Smooth muscle cell (in vitro differentiated cells): ENCODE measurements at regions not wholly inside any gene's neighbourhood (a gene's known extent, or its start where the extent isn't known, plus 50 kb on each side); places are given as distances from the start of the nearest gene placed in this dataset.
"Not testable (repeated sequence)": the region's sequence is repeated elsewhere in the genome, so short reads cannot be mapped to it uniquely, and the experiment has no call there.

Source experiments
- DNase-seq: peaks from one replicate; lab custom pipeline; 2025; ENCODE audit not compliant: unreplicated experiment; lab: John Stamatoyannopoulos, UW
- H2AFZ ChIP-seq: fragments of 200-600 bp; sonication (generic); 2 replicates; pipeline ENCODE4 v1.6.0; 2016; ENCODE audit warnings: antibody characterized with exemption, low read depth, mild to moderate bottlenecking
- H3F3A ChIP-seq: fragments of 200-600 bp; sonication (generic); 2 replicates; pipeline ENCODE4 v1.6.0; 2017; ENCODE audit warnings: antibody characterized with exemption, low read depth
- H3K27ac ChIP-seq: fragments of 200-600 bp; sonication (generic); 2 replicates; pipeline ENCODE4 v1.5.1; 2016; ENCODE audit warnings: low read depth, mild to moderate bottlenecking
- H3K27me3 ChIP-seq: fragments of 200-600 bp; sonication (generic); 2 replicates; pipeline ENCODE4 v1.6.1; 2016; ENCODE audit warnings: low read depth, mild to moderate bottlenecking
- H3K36me3 ChIP-seq: fragments of 200-600 bp; sonication (generic); 2 replicates; pipeline ENCODE4 v1.5.1; 2016; ENCODE audit warnings: low read depth
- H3K4me1 ChIP-seq: fragments of 200-600 bp; sonication (generic); 2 replicates; pipeline ENCODE4 v1.5.1; 2016; ENCODE audit warnings: low read depth
- H3K4me2 ChIP-seq: fragments of 200-600 bp; sonication (generic); 2 replicates; pipeline ENCODE4 v1.6.0; 2016; ENCODE audit warnings: mild to moderate bottlenecking
- H3K4me3 ChIP-seq: fragments of 200-600 bp; sonication (generic); 2 replicates; pipeline ENCODE4 v1.5.1; 2016; ENCODE audit warnings: mild to moderate bottlenecking
- H3K79me2 ChIP-seq: fragments of 200-600 bp; sonication (generic); 2 replicates; pipeline ENCODE4 v1.6.0; 2016; ENCODE audit warnings: low read depth, mild to moderate bottlenecking
- H3K9ac ChIP-seq: fragments of 200-600 bp; sonication (generic); 2 replicates; pipeline ENCODE4 v1.6.0; 2016; ENCODE audit warnings: low read depth
- H3K9me3 ChIP-seq: fragments of 200-600 bp; sonication (generic); replicated peaks from 2 replicates; pipeline ENCODE4 v1.5.1; 2016; ENCODE audit warnings: low read depth
- H4K20me1 ChIP-seq: fragments of 200-600 bp; sonication (generic); 2 replicates; pipeline ENCODE4 v1.6.0; 2016; ENCODE audit warnings: low read depth
- WGBS: methylation state at CpG from one replicate; pipeline ENCODE4 v1.1.7; 2016; ENCODE audit warnings: low lambda C conversion rate; 5-methylcytosine and 5-hydroxymethylcytosine counted together
- TF ChIP-seq, protein P1 (sequence below): fragments of 200-600 bp; sonication (generic); IDR thresholded peaks from 2 replicates; pipeline ENCODE4 v1.5.1; 2017; ENCODE audit warnings: borderline replicate concordance, mild to moderate bottlenecking, antibody characterized with exemption; ENCODE audit not compliant: insufficient read depth, poor library complexity, severe bottlenecking

DNA sequence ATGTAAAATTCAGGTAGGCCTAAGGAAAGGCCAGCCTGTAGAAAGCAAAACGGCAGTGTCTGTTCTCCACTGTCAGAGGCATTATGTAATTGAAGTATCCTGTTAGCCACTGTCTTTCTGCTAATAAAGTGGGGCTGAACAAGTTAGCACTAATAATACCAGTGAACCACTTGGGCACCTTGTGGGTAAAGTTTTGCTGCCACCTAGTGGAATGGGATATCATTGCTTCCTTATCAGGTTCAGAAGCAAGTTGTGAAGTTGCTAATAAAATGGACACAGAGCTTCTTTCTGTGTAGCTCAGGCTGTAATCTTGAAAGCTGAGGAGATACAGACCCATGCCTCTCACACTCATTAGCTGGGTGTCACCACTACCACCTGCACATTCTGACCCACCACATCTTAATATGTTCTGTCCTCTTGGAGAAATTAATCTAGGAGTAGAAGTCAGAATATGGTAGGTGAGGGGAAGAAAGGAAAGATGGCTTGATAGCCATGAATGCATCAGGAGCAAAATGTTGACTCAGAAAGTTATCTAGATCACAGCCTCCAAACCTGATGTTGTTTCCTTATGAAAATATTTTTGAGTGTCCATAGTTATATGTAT is 175.1 kb downstream of the SEPTIN7 start:
- H4K20me1 ChIP-seq, result no peaks in the 10 kb centered on the region
- WGBS, result 6% methylated on average over 1 of the region's 1 CpG
- H3K4me3 ChIP-seq, result no peak overlapping the region
- DNase-seq, result no peak
- no peak overlapping the region for H3K4me2 ChIP-seq
- H3K9me3 ChIP-seq, result no peaks in the 10 kb centered on the region
- no peaks in the 10 kb centered on the region for H3K4me1 ChIP-seq
- no peak overlapping the region for H3K27ac ChIP-seq
- no peak overlapping the region for H2AFZ ChIP-seq
- no peaks in the 10 kb centered on the region for H3K79me2 ChIP-seq
- H3K9ac ChIP-seq, result no peak overlapping the region
- TF ChIP-seq, protein P1, sequence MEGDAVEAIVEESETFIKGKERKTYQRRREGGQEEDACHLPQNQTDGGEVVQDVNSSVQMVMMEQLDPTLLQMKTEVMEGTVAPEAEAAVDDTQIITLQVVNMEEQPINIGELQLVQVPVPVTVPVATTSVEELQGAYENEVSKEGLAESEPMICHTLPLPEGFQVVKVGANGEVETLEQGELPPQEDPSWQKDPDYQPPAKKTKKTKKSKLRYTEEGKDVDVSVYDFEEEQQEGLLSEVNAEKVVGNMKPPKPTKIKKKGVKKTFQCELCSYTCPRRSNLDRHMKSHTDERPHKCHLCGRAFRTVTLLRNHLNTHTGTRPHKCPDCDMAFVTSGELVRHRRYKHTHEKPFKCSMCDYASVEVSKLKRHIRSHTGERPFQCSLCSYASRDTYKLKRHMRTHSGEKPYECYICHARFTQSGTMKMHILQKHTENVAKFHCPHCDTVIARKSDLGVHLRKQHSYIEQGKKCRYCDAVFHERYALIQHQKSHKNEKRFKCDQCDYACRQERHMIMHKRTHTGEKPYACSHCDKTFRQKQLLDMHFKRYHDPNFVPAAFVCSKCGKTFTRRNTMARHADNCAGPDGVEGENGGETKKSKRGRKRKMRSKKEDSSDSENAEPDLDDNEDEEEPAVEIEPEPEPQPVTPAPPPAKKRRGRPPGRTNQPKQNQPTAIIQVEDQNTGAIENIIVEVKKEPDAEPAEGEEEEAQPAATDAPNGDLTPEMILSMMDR, result peak; percentile 78
- no peaks in the 10 kb centered on the region for H3K27me3 ChIP-seq
- H3K36me3 ChIP-seq, result no peaks in the 10 kb centered on the region
- H3F3A ChIP-seq, result no peaks in the 10 kb centered on the region

DNA sequence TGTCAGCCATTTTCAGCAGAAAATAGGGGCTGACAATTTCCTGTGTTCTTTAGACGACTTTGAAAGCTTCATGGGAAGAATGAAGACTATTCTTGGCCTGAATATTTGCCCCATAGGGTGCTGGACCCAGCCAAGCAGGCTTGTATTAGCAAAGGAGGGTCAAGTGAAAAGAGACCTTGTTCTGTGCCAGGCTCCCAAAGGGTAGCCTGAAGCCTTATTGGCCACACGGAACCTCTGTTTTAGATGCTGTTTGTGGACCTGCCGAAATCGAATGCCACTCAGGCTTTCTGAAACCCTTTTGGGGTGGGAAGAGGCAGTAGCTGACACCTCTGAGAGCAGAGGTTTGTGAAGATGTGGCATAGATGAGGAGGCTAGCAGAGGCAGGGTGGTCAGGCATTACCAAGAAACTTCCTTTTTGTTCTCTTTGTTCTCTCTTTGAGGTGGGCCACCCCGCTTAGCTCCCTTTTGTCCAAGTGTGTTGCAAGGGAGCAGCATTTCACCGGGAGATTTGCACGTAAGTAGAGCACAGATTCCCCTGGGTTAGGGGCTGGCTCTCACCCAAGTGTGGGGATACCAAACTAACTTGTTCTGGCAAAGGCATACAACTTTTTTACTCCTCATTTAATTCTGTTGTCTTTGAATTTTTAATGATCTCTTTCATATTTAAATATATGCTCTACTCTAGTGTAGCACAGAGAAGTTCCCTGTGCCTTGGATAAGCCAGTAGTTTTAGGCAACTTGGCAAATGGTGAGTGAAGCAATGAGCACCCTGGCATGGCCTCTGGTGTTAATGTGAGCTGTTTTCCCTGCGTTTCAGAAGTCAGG is 174.0 kb upstream of the EEPD1 start:
- not testable (repeated sequence) for H3K79me2 ChIP-seq, H4K20me1 ChIP-seq, H3F3A ChIP-seq, H3K4me2 ChIP-seq, H3K27ac ChIP-seq, H3K9me3 ChIP-seq, H3K36me3 ChIP-seq, H2AFZ ChIP-seq, H3K4me1 ChIP-seq, H3K27me3 ChIP-seq, H3K9ac ChIP-seq, H3K4me3 ChIP-seq, DNase-seq
- 78% methylated on average over 8 of the region's 8 CpGs for WGBS

GRCh38 chr7:35982600-35982999 is 170.5 kb upstream of the EEPD1 start:
- Histone ChIP-seq H3K27me3 (no peaks in the 10 kb centered on the region), H3K9ac (no peak overlapping the region), H3K36me3 (no peaks in the 10 kb centered on the region), H3K9me3 (no peaks in the 10 kb centered on the region), H4K20me1 (no peaks in the 10 kb centered on the region), H2AFZ (no peak overlapping the region), H3F3A (no peaks in the 10 kb centered on the region), H3K4me3 (no peak overlapping the region), H3K79me2 (no peaks in the 10 kb centered on the region), H3K4me1 (no peaks in the 10 kb centered on the region), H3K27ac (no peak overlapping the region), H3K4me2 (no peak overlapping the region)
- DNase-seq, result no peak
- WGBS, result 96% methylated on average over 27 of the region's 27 CpGs
- TF ChIP-seq, protein P1, result no peak

- Histone ChIP-seq H3F3A (no peaks in the 10 kb centered on the region), H3K4me3 (no peak overlapping the region), H3K79me2 (no peaks in the 10 kb centered on the region), H3K36me3 (no peaks in the 10 kb centered on the region), H3K4me1 (no peaks in the 10 kb centered on the region), H3K27ac (no peak overlapping the region), H2AFZ (no peak overlapping the region), H4K20me1 (no peaks in the 10 kb centered on the region), H3K4me2 (no peak overlapping the region), H3K9ac (no peak overlapping the region), H3K9me3 (no peaks in the 10 kb centered on the region), H3K27me3 (no peaks in the 10 kb centered on the region)
- TF ChIP-seq, protein P1, result no peak
- 92% methylated on average over 5 of the region's 5 CpGs for WGBS
- no peak for DNase-seq
Measured at GRCh38 chr7:35983626-35984025, 169.4 kb upstream of the EEPD1 start.
